Upper lobe of right lung (tissue), 1 donor: ENCODE measurements at regions not wholly inside any gene's neighbourhood (a gene's known extent, or its start where the extent isn't known, plus 50 kb on each side); places are given as distances from the start of the nearest gene placed in this dataset.

ENCODE experiments used
- ATAC-seq: fragments of 200-7000 bp; cut with Tn5 transposase; one replicate; pipeline ENCODE4 v1.9.1; 2020; ENCODE audit warnings: mild to moderate bottlenecking, moderate library complexity
- DNase-seq: peaks from one replicate; pipeline ENCODE4 v3.0.0-alpha.2; 2020
- H3K27ac ChIP-seq: fragments of 200-600 bp; one replicate; pipeline ENCODE4 v1.8.0; 2022
- H3K27me3 ChIP-seq: fragments of 200-600 bp; one replicate; pipeline ENCODE4 v1.8.0; 2022; ENCODE audit warnings: mild to moderate bottlenecking
- H3K36me3 ChIP-seq: fragments of 200-600 bp; one replicate; pipeline ENCODE4 v1.8.0; 2022
- H3K4me1 ChIP-seq: fragments of 200-600 bp; one replicate; pipeline ENCODE4 v1.8.0; 2022
- H3K4me3 ChIP-seq: fragments of 200-600 bp; one replicate; pipeline ENCODE4 v1.8.0; 2022; ENCODE audit warnings: mild to moderate bottlenecking
- H3K9me3 ChIP-seq: fragments of 200-600 bp; one replicate; pipeline ENCODE4 v1.8.0; 2022
- intact Hi-C: fragments of 100-400 bp; cut with DNase I; formaldehyde crosslinking; loops from one replicate; pipeline ENCODE4 v1.11.0; 2022
- TF ChIP-seq, protein P1 (sequence below): fragments of 200-600 bp; IDR thresholded peaks from one replicate; pipeline ENCODE4 v1.8.0; 2022; ENCODE audit warnings: antibody characterized with exemption
- donor health status: DM: no; HTN: yes; CAD: no; lungs with severe emphysema.

DNA sequence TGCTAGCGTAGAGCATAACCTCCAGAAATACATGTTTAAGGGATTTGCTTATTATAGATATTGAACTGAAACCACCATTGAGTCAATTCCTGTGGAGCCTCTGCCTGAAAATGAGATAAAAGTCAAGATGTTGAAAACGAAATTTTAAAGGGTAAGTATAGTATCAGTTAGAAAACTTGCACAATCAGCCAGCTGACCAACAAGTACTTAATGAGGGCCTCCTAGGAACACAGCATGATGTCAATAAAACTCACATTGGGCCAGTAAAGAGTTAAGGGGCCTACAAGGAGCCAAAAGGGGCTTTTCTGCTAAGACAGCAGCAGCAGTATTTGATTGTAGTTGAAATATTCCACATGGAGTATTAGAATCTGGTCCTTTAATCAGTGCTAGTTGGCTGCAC is 314.1 kb upstream of the PPARGC1A start:
- Histone ChIP-seq H3K9me3 (no peaks in the 10 kb centered on the region), H3K27me3 (no peaks in the 10 kb centered on the region), H3K4me3 (no peak overlapping the region), H3K4me1 (no peaks in the 10 kb centered on the region), H3K27ac (no peak overlapping the region), H3K36me3 (no peaks in the 10 kb centered on the region)
- ATAC-seq (no peak), DNase-seq (no peak)
- TF ChIP-seq, protein P1, sequence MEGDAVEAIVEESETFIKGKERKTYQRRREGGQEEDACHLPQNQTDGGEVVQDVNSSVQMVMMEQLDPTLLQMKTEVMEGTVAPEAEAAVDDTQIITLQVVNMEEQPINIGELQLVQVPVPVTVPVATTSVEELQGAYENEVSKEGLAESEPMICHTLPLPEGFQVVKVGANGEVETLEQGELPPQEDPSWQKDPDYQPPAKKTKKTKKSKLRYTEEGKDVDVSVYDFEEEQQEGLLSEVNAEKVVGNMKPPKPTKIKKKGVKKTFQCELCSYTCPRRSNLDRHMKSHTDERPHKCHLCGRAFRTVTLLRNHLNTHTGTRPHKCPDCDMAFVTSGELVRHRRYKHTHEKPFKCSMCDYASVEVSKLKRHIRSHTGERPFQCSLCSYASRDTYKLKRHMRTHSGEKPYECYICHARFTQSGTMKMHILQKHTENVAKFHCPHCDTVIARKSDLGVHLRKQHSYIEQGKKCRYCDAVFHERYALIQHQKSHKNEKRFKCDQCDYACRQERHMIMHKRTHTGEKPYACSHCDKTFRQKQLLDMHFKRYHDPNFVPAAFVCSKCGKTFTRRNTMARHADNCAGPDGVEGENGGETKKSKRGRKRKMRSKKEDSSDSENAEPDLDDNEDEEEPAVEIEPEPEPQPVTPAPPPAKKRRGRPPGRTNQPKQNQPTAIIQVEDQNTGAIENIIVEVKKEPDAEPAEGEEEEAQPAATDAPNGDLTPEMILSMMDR = no peak
- intact Hi-C loops = no loop called here

DNA sequence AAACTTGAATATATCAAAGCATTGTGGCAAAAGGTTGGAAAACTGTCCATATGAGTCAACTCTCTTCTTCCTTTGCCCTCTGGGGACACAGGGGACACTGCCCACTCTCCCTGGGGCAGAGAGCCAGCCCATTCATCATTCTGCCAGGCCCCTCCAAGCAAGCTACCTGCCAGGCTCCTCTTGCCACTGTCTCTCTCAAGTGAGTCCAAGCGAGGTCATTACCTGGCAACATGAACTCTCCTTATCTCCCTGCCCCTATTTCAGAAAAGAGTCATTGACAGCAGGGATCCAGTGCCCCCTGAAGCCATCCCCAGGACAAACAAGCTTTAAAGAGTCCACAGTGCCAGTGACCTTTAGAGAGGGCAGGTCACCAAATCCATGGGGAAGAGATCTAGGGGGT is 312.7 kb upstream of the PPARGC1A start:
- Histone ChIP-seq H3K36me3 (no peaks in the 10 kb centered on the region), H3K9me3 (no peaks in the 10 kb centered on the region), H3K4me3 (no peak overlapping the region), H3K27me3 (no peaks in the 10 kb centered on the region), H3K27ac (no peak overlapping the region), H3K4me1 (no peaks in the 10 kb centered on the region)
- ATAC-seq = no peak
- DNase-seq = no peak
- intact Hi-C loops = no loop called here
- TF ChIP-seq, protein P1 = no peak

DNA sequence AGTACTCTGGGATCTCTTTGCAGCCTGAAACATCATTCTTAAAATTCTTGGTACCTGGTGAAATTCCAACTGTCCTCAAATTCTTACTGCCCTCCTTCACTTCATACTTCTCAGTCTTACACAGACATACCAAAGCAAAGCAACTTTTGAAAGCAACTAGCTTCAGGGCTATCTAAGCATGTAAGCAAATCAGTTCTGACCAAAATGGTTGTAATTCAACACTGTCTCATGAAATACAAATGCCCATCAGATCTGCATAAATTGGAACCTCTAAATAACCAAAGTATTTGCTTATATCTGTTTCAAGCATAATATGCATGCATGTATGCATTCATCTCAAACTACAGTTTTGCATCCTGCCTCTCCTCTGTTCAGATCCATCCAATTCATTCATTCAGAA is 308.1 kb upstream of the PPARGC1A start:
- DNase-seq (no peak), ATAC-seq (no peak)
- intact Hi-C loops = no loop called here
- TF ChIP-seq, protein P1 = no peak
- Histone ChIP-seq H3K9me3 (no peaks in the 10 kb centered on the region), H3K4me3 (no peak overlapping the region), H3K27me3 (no peaks in the 10 kb centered on the region), H3K36me3 (no peaks in the 10 kb centered on the region), H3K27ac (no peak overlapping the region), H3K4me1 (no peaks in the 10 kb centered on the region)

DNA sequence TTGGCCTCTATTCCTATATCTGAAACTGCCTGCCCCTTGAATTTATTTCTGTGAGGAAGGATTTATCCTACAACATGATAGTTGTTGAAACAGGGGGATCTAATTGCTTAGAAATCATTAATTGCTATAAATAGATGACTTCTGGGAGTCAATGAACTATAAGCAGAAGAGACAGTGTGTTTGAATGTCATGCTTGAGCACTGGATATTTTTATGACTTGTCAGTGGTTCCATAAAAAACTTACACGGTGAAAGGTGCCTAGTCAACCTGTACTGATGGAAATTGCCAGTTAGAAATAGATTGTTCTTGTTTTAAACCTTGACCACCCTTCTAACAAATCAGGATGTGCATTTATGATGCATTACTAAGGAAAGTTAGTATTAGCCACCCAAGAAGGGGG is 306.9 kb upstream of the PPARGC1A start:
- no peak overlapping the region for H3K4me3 ChIP-seq
- no peak overlapping the region for H3K27ac ChIP-seq
- TF ChIP-seq, protein P1 = no peak
- H3K36me3 ChIP-seq = no peaks in the 10 kb centered on the region
- no peaks in the 10 kb centered on the region for H3K27me3 ChIP-seq
- no peaks in the 10 kb centered on the region for H3K9me3 ChIP-seq
- H3K4me1 ChIP-seq = no peaks in the 10 kb centered on the region
- intact Hi-C loops = no loop called here
- ATAC-seq = no peak
- no peak for DNase-seq

DNA sequence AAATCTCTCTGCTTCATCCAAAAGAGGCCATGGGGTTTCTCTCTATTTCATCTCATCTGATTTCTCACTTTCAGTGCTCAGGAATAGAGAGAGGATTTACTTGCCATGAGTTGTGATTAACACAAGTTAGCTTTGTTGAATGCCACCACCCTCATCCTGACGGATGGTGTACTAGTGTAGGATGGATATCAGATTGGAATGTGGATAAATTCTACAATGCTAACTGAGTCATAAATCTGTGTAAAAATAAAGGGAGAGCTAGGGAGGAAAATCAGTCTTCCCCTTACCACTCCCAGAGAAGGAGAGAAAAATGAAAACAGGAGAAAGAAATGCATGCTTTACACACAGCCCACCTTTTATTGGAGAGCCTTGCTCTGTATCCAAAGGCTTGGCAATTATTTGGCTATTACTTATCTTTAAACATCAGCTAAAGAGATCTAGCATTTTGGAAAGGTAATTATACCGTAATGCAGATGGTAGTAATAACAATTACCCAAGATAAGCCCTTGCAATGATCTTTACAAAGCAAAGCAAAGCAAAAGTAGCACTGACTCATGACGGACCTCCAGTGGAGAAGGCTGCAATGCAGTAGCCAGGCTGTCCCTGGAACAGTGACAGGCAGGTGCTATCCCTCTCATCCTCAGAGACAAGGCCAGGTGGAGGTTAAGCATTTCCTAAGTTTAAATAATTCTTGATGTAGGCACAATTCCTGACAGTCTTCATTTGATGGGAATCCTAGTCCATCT is 306.3 kb upstream of the PPARGC1A start:
- H3K27me3 ChIP-seq = no peaks in the 10 kb centered on the region
- no peak overlapping the region for H3K27ac ChIP-seq
- no peak overlapping the region for H3K4me3 ChIP-seq
- no peaks in the 10 kb centered on the region for H3K9me3 ChIP-seq
- intact Hi-C loops = no loop called here
- TF ChIP-seq, protein P1 = no peak
- no peaks in the 10 kb centered on the region for H3K36me3 ChIP-seq
- no peak for ATAC-seq
- no peak for DNase-seq
- no peaks in the 10 kb centered on the region for H3K4me1 ChIP-seq
